SKM-1 (cell line): ENCODE measurements at regions not wholly inside any gene's neighbourhood (a gene's known extent, or its start where the extent isn't known, plus 50 kb on each side); places are given as distances from the start of the nearest gene placed in this dataset.
"Not testable (repeated sequence)": the region's sequence is repeated elsewhere in the genome, so short reads cannot be mapped to it uniquely, and the experiment has no call there.

Experiments
- DNase-seq: peaks from one replicate; lab custom pipeline; 2025; ENCODE audit not compliant: unreplicated experiment; lab: John Stamatoyannopoulos, UW

DNA sequence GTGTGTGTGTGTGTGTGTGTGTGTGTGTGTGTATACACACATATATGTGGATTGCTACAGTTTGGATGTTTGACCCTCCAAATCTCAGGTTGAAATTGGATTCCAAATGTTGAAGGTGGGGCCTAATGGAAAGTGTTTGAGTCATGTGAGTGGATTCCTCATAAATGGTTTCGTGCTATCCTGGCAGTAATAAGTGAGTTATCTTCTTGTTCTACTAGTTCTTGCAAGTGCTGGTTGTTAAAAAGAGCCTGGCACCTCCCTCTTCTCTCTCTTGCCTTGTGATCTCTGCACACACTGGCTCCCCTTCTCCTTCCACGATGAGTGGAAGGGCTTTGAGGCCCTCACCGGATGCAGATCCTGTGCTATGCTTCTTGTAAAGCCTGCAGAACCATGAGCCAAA lies 344.1 kb downstream of the SH2D1A start:
- DNase-seq: no peak

DNA sequence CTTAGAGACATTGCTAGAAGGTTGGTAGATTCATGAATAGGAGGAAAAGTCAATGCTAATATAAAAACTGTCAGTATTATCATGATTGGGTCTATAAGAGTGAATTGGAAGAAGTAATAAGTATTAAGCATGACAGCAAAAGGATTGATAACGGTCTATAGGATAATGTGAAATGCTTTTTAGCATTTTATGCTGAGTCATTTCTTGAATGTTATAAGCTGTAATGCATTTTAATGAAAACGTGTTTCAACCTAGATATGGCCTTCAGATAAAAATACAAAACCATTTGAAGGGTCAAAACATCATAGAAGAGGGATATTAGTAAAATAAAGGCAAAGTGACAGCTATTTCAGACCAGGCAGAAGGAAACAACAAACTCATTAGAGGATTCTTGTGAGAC lies 353.5 kb downstream of the SH2D1A start:
- DNase-seq: no peak

- no peak for DNase-seq
Observed at GRCh38 chrX:124717537-124717936, 371.2 kb downstream of the SH2D1A start.

DNA sequence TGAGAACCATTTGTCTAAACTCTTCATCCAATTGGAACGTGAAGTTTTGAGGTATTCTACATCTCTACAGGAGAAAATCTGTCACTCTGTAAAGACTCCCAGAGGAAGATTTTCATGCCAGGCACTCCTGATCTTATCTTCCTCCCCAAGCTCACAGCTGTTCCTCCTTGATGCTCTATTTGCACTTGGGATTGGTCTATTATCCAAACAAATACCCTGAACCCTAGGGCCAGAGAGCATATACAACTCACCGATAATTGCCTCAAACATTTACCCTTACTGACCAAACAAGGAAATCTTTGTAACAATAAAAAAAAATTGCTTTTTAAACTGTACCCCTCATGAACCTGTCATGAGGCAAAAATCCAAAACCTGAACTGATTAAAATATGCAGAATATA lies 372.7 kb downstream of the SH2D1A start:
- DNase-seq: no peak

GRCh38 chrX:124720532-124720931 lies 374.2 kb downstream of the SH2D1A start:
- DNase-seq: no peak

GRCh38 chrX:124725502-124725901 lies 379.1 kb downstream of the SH2D1A start:
- no peak for DNase-seq

DNA sequence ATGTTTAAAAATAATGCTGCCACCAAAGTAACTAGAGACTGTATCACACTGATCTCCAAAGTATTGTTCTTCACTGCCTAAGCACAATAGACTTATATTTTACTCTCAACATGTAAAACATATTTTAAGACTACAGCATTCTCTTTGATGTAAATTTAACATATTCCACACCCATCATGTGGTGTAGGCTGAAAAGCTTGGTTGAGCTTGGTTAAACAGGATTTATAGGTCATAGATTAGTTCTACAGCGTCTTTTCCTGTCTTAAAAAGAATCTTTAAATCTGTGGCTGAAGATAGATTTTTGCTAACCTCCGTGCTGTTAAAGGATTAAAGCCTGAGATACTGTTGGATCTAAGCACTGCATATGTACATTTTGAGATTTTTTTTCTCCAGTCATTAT lies 379.9 kb downstream of the SH2D1A start:
- no peak for DNase-seq

- no peak for DNase-seq
Observed at GRCh38 chrX:124726881-124727280, 380.5 kb downstream of the SH2D1A start.

- DNase-seq: no peak
Observed at GRCh38 chrX:124736553-124737270, 390.3 kb downstream of the SH2D1A start.

GRCh38 chrX:124737771-124738170 lies 391.4 kb downstream of the SH2D1A start:
- DNase-seq: no peak

- no peak for DNase-seq
Observed at GRCh38 chrX:124747295-124747694, 400.9 kb downstream of the SH2D1A start.

DNA sequence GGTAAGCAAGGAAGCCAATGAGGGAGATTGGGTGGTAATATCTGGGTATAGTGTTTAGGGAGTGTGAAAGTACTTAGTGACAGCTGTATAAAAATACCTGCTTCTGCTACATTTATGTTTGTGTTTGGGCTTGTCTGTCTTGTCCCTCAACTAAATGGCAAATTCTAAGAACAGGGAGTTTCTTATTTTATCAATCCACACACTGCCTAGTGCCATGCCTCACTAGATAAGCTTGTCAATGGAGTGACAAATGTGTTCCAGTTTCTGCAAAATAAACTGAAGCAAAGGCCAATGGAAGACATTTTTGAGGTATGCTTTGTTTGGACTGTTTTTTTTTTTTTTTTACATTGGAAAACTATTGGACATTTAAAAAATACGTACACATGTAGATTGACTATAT lies 418.0 kb downstream of the SH2D1A start:
- DNase-seq: no peak

DNA sequence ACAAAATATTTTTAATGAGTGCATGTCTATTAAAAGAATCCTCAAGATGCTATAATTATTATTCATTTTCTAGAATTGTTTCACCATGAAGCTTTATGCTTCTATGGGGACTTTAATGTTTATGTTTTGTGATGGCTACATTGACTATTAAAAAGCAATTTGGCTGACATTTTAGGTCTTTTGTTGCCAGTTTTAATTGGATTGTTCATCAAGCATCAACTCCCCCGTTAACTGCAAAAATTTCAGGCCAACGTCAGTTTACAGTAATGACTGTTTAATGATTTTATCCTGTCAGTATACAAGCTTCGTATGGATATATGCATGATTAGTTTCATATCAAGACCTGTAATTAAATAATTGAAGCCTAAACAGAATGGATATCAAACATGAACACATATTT lies 422.8 kb downstream of the SH2D1A start:
- DNase-seq: no peak

DNA sequence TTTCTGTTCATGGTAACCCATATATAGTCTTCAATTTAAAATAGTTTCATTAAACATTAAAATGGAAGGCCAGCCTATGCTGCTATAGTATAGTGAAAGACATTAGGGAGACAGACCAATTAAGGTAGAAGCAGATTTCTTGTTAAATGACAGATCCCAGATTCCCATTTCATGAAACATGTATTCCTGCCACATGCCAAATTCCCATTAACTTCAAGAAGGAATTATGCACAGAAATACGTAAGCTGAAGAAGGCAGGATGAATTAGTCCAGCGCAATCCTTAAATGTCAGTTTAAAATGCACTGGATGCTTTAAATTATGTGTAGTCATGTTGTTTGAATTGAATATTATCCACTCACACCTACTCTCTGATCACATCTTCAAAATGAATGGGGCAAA lies 424.9 kb downstream of the SH2D1A start:
- no peak for DNase-seq

GRCh38 chrX:124788253-124788652 lies 441.9 kb downstream of the SH2D1A start:
- DNase-seq: not testable (repeated sequence)

- not testable (repeated sequence) for DNase-seq
Observed at GRCh38 chrX:124789874-124790273, 443.5 kb downstream of the SH2D1A start.

DNA sequence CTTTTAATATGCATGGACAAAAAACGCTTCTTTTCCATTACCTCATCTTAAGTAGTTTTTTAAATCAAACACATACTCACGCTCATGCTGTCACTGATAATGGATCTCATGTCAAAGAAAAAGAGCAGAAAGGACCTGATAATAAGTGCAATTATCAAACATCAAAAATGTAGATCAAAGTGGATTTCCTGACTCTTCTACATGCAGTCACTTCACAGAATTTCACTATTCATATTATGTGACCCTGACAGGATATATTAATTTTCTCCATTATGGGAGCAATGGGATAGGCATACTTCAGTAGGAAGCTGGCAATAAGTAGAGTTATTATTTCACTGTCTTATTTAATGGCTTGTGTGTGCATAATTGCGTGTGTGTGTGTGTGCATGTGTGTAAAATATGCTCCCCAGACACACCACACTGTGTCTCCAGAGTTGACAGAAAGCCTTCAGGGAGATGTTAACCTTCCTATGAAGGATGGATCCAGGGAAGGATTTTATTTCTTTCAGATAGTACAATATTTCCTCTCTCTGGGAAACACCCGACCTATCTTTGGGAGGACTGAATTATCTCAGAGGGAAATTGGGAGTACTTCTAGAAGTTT lies 445.2 kb downstream of the SH2D1A start:
- DNase-seq: no peak

DNA sequence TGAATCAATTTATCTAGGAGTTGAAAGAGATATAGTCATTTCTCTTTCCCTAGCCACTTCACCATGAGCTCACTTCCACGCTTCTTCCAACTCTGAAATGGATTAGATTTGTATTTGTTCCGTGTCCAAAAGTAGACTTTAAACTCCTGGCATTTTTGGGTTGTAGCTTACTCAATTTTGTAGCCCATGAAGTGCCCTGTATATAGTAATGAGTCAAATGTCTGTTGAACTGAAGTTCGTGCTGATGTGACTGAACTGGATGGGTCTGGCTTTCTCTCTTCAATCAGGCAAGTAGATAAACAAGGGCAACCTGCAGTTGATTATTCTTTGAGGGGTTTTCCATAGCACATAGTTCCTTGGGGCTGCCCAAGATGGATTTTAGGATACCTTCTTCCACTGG lies 450.6 kb downstream of the SH2D1A start:
- DNase-seq: no peak

DNA sequence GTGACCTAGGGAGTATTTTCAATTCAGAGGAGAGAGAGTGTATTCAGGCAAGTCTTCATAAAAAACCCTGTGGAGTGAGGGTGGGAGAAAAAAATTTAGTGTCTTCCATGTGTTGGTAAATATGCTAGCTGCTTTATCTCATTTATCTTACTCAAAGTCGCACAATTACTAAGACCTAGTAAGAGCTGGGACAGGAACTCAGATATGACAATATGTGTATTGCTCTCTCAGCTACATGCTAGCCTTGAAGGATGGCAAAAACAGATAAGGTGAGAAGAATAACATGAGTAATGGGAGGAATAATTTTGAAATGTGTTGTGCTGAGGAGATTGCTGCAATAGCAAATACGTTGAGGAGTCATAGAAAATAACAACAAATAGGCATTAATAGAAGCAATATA lies 458.6 kb downstream of the SH2D1A start:
- no peak for DNase-seq

GRCh38 chrX:124805486-124805885 lies 459.1 kb downstream of the SH2D1A start:
- no peak for DNase-seq

DNA sequence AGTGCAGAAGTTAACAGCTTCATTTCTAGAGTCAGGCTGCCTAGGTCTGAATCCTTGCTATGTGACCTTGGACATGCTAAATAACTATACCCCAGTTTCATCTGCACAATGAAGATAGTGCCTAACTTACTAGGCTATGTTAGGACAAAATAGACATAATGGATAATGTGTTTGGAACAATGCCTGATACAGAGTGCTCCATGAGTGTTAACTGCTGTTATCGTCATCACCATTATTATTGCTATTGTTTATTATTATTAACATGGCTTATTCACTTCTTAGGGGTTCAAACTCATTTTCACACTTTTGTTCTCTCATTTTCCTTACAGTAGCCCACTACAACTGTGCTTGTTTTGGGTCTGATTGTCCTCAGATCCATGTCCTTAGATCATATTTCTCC lies 467.7 kb downstream of the SH2D1A start:
- no peak for DNase-seq

DNA sequence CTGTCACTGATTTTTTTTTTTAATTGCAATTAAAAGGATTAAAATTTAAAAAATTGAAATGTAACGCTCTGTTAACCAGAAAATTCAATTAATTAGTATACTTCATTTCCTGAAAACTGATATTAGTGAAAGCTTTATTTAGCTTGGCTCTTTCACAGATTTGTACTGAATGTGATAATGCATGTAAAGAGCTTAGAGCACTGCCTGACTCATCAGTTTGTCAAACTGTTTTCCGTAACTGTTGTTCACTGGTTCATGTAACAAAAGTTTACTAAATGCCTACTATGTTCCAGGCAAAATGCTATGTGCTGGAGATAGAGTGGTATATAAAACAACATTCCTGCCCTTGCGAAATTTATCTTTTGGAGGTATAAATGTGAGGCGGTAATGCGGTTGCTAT lies 471.7 kb downstream of the SH2D1A start:
- DNase-seq: no peak

GRCh38 chrX:124818764-124819163 lies 472.4 kb downstream of the SH2D1A start:
- no peak for DNase-seq
